ENCODE measurements at regions not wholly inside any gene's neighbourhood (a gene's known extent, or its start where the extent isn't known, plus 50 kb on each side); places are given as distances from the start of the nearest gene placed in this dataset.

GRCh38 chrY:7273587-7274203, 362.1 kb upstream of the AMELY start:
- Histone ChIP-seq H3K4me3 (ENCODE audit: low read length) (peak overlapping the region; percentile 22), H3K27ac (ENCODE audit: low read depth, low read length) (peak overlapping the region; percentile 62), H3K4ac (ENCODE audit: low read depth, low read length) (peak overlapping the region; percentile 7), H3K79me1 (ENCODE audit: low read length) (no peaks in the 10 kb centered on the region), H3K56ac (ENCODE audit: low read length) (peak overlapping the region; percentile 86), H2BK5ac (ENCODE audit: low read length) (no peak overlapping the region), H3K4me2 (ENCODE audit: low read length) (peak overlapping the region; percentile 54), H2AK5ac (ENCODE audit: low read length) (no peak overlapping the region), H3K4me1 (ENCODE audit: control insufficient read depth, low read depth, low read length) (no peaks in the 10 kb centered on the region), H2BK120ac (ENCODE audit: low read depth, low read length) (no peak overlapping the region), H3K9ac (ENCODE audit: low read length) (peak overlapping the region; percentile 78), H2BK15ac (replicated peaks; ENCODE audit: low read depth) (no peak overlapping the region), H4K5ac (ENCODE audit: low read length) (no peak overlapping the region), H3K23ac (ENCODE audit: low read length) (no peak overlapping the region), H4K8ac (ENCODE audit: low read depth, low read length) (no peak overlapping the region), H3K27me3 (ENCODE audit: insufficient read depth, low read length, poor library complexity) (no peaks in the 10 kb centered on the region), H3K79me2 (ENCODE audit: control insufficient read depth, insufficient read depth, low read length) (peaks cover 38% of the 10 kb centered on the region), H3K18ac (ENCODE audit: low read length) (peak overlapping the region; percentile 92), H3K36me3 (ENCODE audit: control insufficient read depth, insufficient read depth, low read length) (no peaks in the 10 kb centered on the region)
- DNase-seq, result peak; percentile 80
- WGBS (ENCODE audit: extremely low coverage, insufficient coverage, low lambda C conversion rate), result no CpG with 5 or more reads among the region's 65 CpGs

GRCh38 chrY:7272556-7273195, 361.1 kb upstream of the AMELY start:
- WGBS (ENCODE audit: extremely low coverage, insufficient coverage, low lambda C conversion rate), result no CpG with 5 or more reads among the region's 24 CpGs
- Histone ChIP-seq H3K36me3 (ENCODE audit: control insufficient read depth, insufficient read depth, low read length) (no peaks in the 10 kb centered on the region), H2BK15ac (replicated peaks; ENCODE audit: low read depth) (no peak overlapping the region), H3K4me1 (ENCODE audit: control insufficient read depth, low read depth, low read length) (no peaks in the 10 kb centered on the region), H3K27me3 (ENCODE audit: insufficient read depth, low read length, poor library complexity) (no peaks in the 10 kb centered on the region), H3K79me1 (ENCODE audit: low read length) (no peaks in the 10 kb centered on the region), H3K27ac (ENCODE audit: low read depth, low read length) (no peak overlapping the region), H4K8ac (ENCODE audit: low read depth, low read length) (no peak overlapping the region), H3K56ac (ENCODE audit: low read length) (peak overlapping the region; percentile 70), H2AK5ac (ENCODE audit: low read length) (no peak overlapping the region), H3K4ac (ENCODE audit: low read depth, low read length) (no peak overlapping the region), H3K18ac (ENCODE audit: low read length) (peak overlapping the region; percentile 31), H2BK120ac (ENCODE audit: low read depth, low read length) (peak overlapping the region; percentile 4), H3K79me2 (ENCODE audit: control insufficient read depth, insufficient read depth, low read length) (peaks cover 27% of the 10 kb centered on the region), H3K23ac (ENCODE audit: low read length) (no peak overlapping the region), H3K4me2 (ENCODE audit: low read length) (peak overlapping the region; percentile 29), H3K9ac (ENCODE audit: low read length) (peak overlapping the region; percentile 44), H3K4me3 (ENCODE audit: low read length) (no peak overlapping the region), H4K5ac (ENCODE audit: low read length) (no peak overlapping the region), H2BK5ac (ENCODE audit: low read length) (no peak overlapping the region)
- DNase-seq, result peak; percentile 90

- Histone ChIP-seq H3K4me3 (ENCODE audit: low read length) (no peak overlapping the region), H3K4me2 (ENCODE audit: low read length) (no peak overlapping the region), H2BK120ac (ENCODE audit: low read depth, low read length) (no peak overlapping the region), H2BK5ac (ENCODE audit: low read length) (no peak overlapping the region), H3K79me1 (ENCODE audit: low read length) (no peaks in the 10 kb centered on the region), H3K27me3 (ENCODE audit: insufficient read depth, low read length, poor library complexity) (no peaks in the 10 kb centered on the region), H3K18ac (ENCODE audit: low read length) (peak overlapping the region; percentile 39), H2BK15ac (replicated peaks; ENCODE audit: low read depth) (no peak overlapping the region), H3K36me3 (ENCODE audit: control insufficient read depth, insufficient read depth, low read length) (no peaks in the 10 kb centered on the region), H4K8ac (ENCODE audit: low read depth, low read length) (peak overlapping the region; percentile 81), H3K56ac (ENCODE audit: low read length) (no peak overlapping the region), H3K23ac (ENCODE audit: low read length) (no peak overlapping the region), H3K27ac (ENCODE audit: low read depth, low read length) (no peak overlapping the region), H3K9ac (ENCODE audit: low read length) (no peak overlapping the region), H3K79me2 (ENCODE audit: control insufficient read depth, insufficient read depth, low read length) (no peaks in the 10 kb centered on the region), H3K4ac (ENCODE audit: low read depth, low read length) (no peak overlapping the region), H4K5ac (ENCODE audit: low read length) (no peak overlapping the region), H3K4me1 (ENCODE audit: control insufficient read depth, low read depth, low read length) (no peaks in the 10 kb centered on the region), H2AK5ac (ENCODE audit: low read length) (no peak overlapping the region)
- no peak for DNase-seq
- WGBS (ENCODE audit: extremely low coverage, insufficient coverage, low lambda C conversion rate), result no CpG with 5 or more reads among the region's 29 CpGs
Observed at GRCh38 chrY:7263773-7264172, 352.2 kb upstream of the AMELY start.

- no peaks in the 10 kb centered on the region for H3K27me3 ChIP-seq (ENCODE audit: insufficient read depth, low read length, poor library complexity)
- no peak overlapping the region for H3K27ac ChIP-seq (ENCODE audit: low read depth, low read length)
- no peaks in the 10 kb centered on the region for H3K79me2 ChIP-seq (ENCODE audit: control insufficient read depth, insufficient read depth, low read length)
- no peak overlapping the region for H3K56ac ChIP-seq (ENCODE audit: low read length)
- no peaks in the 10 kb centered on the region for H3K36me3 ChIP-seq (ENCODE audit: control insufficient read depth, insufficient read depth, low read length)
- H4K5ac ChIP-seq (ENCODE audit: low read length), result no peak overlapping the region
- no peak overlapping the region for H2AK5ac ChIP-seq (ENCODE audit: low read length)
- no CpG with 5 or more reads among the region's 4 CpGs for WGBS (ENCODE audit: extremely low coverage, insufficient coverage, low lambda C conversion rate)
- H3K4me3 ChIP-seq (ENCODE audit: low read length), result no peak overlapping the region
- H4K8ac ChIP-seq (ENCODE audit: low read depth, low read length), result no peak overlapping the region
- no peak overlapping the region for H2BK120ac ChIP-seq (ENCODE audit: low read depth, low read length)
- no peak overlapping the region for H3K18ac ChIP-seq (ENCODE audit: low read length)
- no peak overlapping the region for H2BK5ac ChIP-seq (ENCODE audit: low read length)
- H3K23ac ChIP-seq (ENCODE audit: low read length), result no peak overlapping the region
- no peak overlapping the region for H2BK15ac ChIP-seq (replicated peaks; ENCODE audit: low read depth)
- H3K4me1 ChIP-seq (ENCODE audit: control insufficient read depth, low read depth, low read length), result no peaks in the 10 kb centered on the region
- DNase-seq, result no peak
- H3K4ac ChIP-seq (ENCODE audit: low read depth, low read length), result no peak overlapping the region
- no peaks in the 10 kb centered on the region for H3K79me1 ChIP-seq (ENCODE audit: low read length)
- H3K9ac ChIP-seq (ENCODE audit: low read length), result no peak overlapping the region
- H3K4me2 ChIP-seq (ENCODE audit: low read length), result no peak overlapping the region
Observed at GRCh38 chrY:7262531-7262930, 351.0 kb upstream of the AMELY start.

GRCh38 chrY:7261254-7261653, 349.7 kb upstream of the AMELY start:
- no peak overlapping the region for H3K27ac ChIP-seq (ENCODE audit: low read depth, low read length)
- no peak overlapping the region for H3K9ac ChIP-seq (ENCODE audit: low read length)
- no peaks in the 10 kb centered on the region for H3K4me1 ChIP-seq (ENCODE audit: control insufficient read depth, low read depth, low read length)
- no peak overlapping the region for H4K8ac ChIP-seq (ENCODE audit: low read depth, low read length)
- no peak overlapping the region for H3K4me2 ChIP-seq (ENCODE audit: low read length)
- H3K27me3 ChIP-seq (ENCODE audit: insufficient read depth, low read length, poor library complexity), result no peaks in the 10 kb centered on the region
- no peak overlapping the region for H2BK15ac ChIP-seq (replicated peaks; ENCODE audit: low read depth)
- H3K23ac ChIP-seq (ENCODE audit: low read length), result no peak overlapping the region
- H3K4ac ChIP-seq (ENCODE audit: low read depth, low read length), result no peak overlapping the region
- no peak overlapping the region for H2AK5ac ChIP-seq (ENCODE audit: low read length)
- no peak overlapping the region for H2BK120ac ChIP-seq (ENCODE audit: low read depth, low read length)
- H3K36me3 ChIP-seq (ENCODE audit: control insufficient read depth, insufficient read depth, low read length), result no peaks in the 10 kb centered on the region
- no peak overlapping the region for H3K56ac ChIP-seq (ENCODE audit: low read length)
- no peak overlapping the region for H3K18ac ChIP-seq (ENCODE audit: low read length)
- no peak overlapping the region for H2BK5ac ChIP-seq (ENCODE audit: low read length)
- no peak for DNase-seq
- no peak overlapping the region for H4K5ac ChIP-seq (ENCODE audit: low read length)
- H3K79me1 ChIP-seq (ENCODE audit: low read length), result no peaks in the 10 kb centered on the region
- H3K4me3 ChIP-seq (ENCODE audit: low read length), result no peak overlapping the region
- no peaks in the 10 kb centered on the region for H3K79me2 ChIP-seq (ENCODE audit: control insufficient read depth, insufficient read depth, low read length)
- no CpG with 5 or more reads among the region's 6 CpGs for WGBS (ENCODE audit: extremely low coverage, insufficient coverage, low lambda C conversion rate)

GRCh38 chrY:7240101-7240500, 328.5 kb upstream of the AMELY start:
- H3K27ac ChIP-seq (ENCODE audit: low read depth, low read length), result no peak overlapping the region
- H3K23ac ChIP-seq (ENCODE audit: low read length), result no peak overlapping the region
- no CpG with 5 or more reads among the region's 6 CpGs for WGBS (ENCODE audit: extremely low coverage, insufficient coverage, low lambda C conversion rate)
- no peak for DNase-seq
- no peaks in the 10 kb centered on the region for H3K4me1 ChIP-seq (ENCODE audit: control insufficient read depth, low read depth, low read length)
- H3K18ac ChIP-seq (ENCODE audit: low read length), result no peak overlapping the region
- no peak overlapping the region for H4K8ac ChIP-seq (ENCODE audit: low read depth, low read length)
- H2BK120ac ChIP-seq (ENCODE audit: low read depth, low read length), result no peak overlapping the region
- no peak overlapping the region for H2BK15ac ChIP-seq (replicated peaks; ENCODE audit: low read depth)
- H3K27me3 ChIP-seq (ENCODE audit: insufficient read depth, low read length, poor library complexity), result no peaks in the 10 kb centered on the region
- H3K79me1 ChIP-seq (ENCODE audit: low read length), result no peaks in the 10 kb centered on the region
- no peak overlapping the region for H2AK5ac ChIP-seq (ENCODE audit: low read length)
- H2BK5ac ChIP-seq (ENCODE audit: low read length), result no peak overlapping the region
- H3K4ac ChIP-seq (ENCODE audit: low read depth, low read length), result no peak overlapping the region
- H3K56ac ChIP-seq (ENCODE audit: low read length), result no peak overlapping the region
- H3K9ac ChIP-seq (ENCODE audit: low read length), result no peak overlapping the region
- no peak overlapping the region for H4K5ac ChIP-seq (ENCODE audit: low read length)
- no peak overlapping the region for H3K4me3 ChIP-seq (ENCODE audit: low read length)
- H3K79me2 ChIP-seq (ENCODE audit: control insufficient read depth, insufficient read depth, low read length), result no peaks in the 10 kb centered on the region
- H3K36me3 ChIP-seq (ENCODE audit: control insufficient read depth, insufficient read depth, low read length), result no peaks in the 10 kb centered on the region
- no peak overlapping the region for H3K4me2 ChIP-seq (ENCODE audit: low read length)
